ENCODE measurements at regions not wholly inside any gene's neighbourhood (a gene's known extent, or its start where the extent isn't known, plus 50 kb on each side); places are given as distances from the start of the nearest gene placed in this dataset.
A peak's percentile ranks its signal among the peaks of the same experiment; 100 is the strongest.
"Not testable (repeated sequence)": the region's sequence is repeated elsewhere in the genome, so short reads cannot be mapped to it uniquely, and the experiment has no call there.

- no peak for DNase-seq (ENCODE audit: low spot score)
Measured at GRCh38 chr14:45716572-45716971, 463.6 kb upstream of the MIS18BP1 start.

GRCh38 chr14:45715946-45716345 is 462.9 kb upstream of the MIS18BP1 start:
- DNase-seq (ENCODE audit: low spot score): no peak

- DNase-seq (ENCODE audit: low spot score): no peak
Measured at GRCh38 chr14:45709541-45709940, 456.5 kb upstream of the MIS18BP1 start.

- no peak for DNase-seq (ENCODE audit: low spot score)
Measured at GRCh38 chr14:45705940-45706534, 453.0 kb upstream of the MIS18BP1 start.

GRCh38 chr14:45699471-45699870 is 446.5 kb upstream of the MIS18BP1 start:
- no peak for DNase-seq (ENCODE audit: low spot score)

GRCh38 chr14:45698462-45699134 is 445.6 kb upstream of the MIS18BP1 start:
- DNase-seq (ENCODE audit: low spot score): no peak

- DNase-seq (ENCODE audit: low spot score): no peak
Measured at GRCh38 chr14:45686771-45687170, 433.8 kb upstream of the MIS18BP1 start.

- DNase-seq (ENCODE audit: low spot score): no peak
Measured at GRCh38 chr14:45680531-45680930, 427.5 kb upstream of the MIS18BP1 start.

GRCh38 chr14:45679853-45680252 is 426.9 kb upstream of the MIS18BP1 start:
- peak; percentile 20 for DNase-seq (ENCODE audit: low spot score)

GRCh38 chr14:45678163-45678562 is 425.2 kb upstream of the MIS18BP1 start:
- DNase-seq (ENCODE audit: low spot score): no peak

GRCh38 chr14:45673420-45673819 is 420.4 kb upstream of the MIS18BP1 start:
- DNase-seq (ENCODE audit: low spot score): no peak

- DNase-seq (ENCODE audit: low spot score): no peak
Measured at GRCh38 chr14:45664668-45665356, 411.8 kb upstream of the MIS18BP1 start.

- DNase-seq (ENCODE audit: low spot score): peak; percentile 25
Measured at GRCh38 chr14:45658917-45659299, 405.9 kb upstream of the MIS18BP1 start.

- DNase-seq (ENCODE audit: low spot score): peak; percentile 68
Measured at GRCh38 chr14:45658226-45658916, 405.4 kb upstream of the MIS18BP1 start.

GRCh38 chr14:45651890-45652289 is 398.9 kb upstream of the MIS18BP1 start:
- no peak for DNase-seq (ENCODE audit: low spot score)

GRCh38 chr14:45650754-45651153 is 397.8 kb upstream of the MIS18BP1 start:
- no peak for DNase-seq (ENCODE audit: low spot score)

GRCh38 chr14:45649051-45649450 is 396.0 kb upstream of the MIS18BP1 start:
- no peak for DNase-seq (ENCODE audit: low spot score)

GRCh38 chr14:45641541-45641940 is 388.5 kb upstream of the MIS18BP1 start:
- no peak for DNase-seq (ENCODE audit: low spot score)

- DNase-seq (ENCODE audit: low spot score): not testable (repeated sequence)
Measured at GRCh38 chr14:45634651-45635441, 381.8 kb upstream of the MIS18BP1 start.

- no peak for DNase-seq (ENCODE audit: low spot score)
Measured at GRCh38 chr14:45633220-45633984, 380.4 kb upstream of the MIS18BP1 start.

- no peak for DNase-seq (ENCODE audit: low spot score)
Measured at GRCh38 chr14:45621731-45622130, 368.7 kb upstream of the MIS18BP1 start.
